Right lung (tissue), 2 donors: ENCODE measurements at regions not wholly inside any gene's neighbourhood (a gene's known extent, or its start where the extent isn't known, plus 50 kb on each side); places are given as distances from the start of the nearest gene placed in this dataset.
"Not testable (repeated sequence)": the region's sequence is repeated elsewhere in the genome, so short reads cannot be mapped to it uniquely, and the experiment has no call there.

ENCODE experiments used
- DNase-seq, 2 donors: peaks; one replicate each; pipeline ENCODE4 v3.0.0-alpha.2; 2013

DNA sequence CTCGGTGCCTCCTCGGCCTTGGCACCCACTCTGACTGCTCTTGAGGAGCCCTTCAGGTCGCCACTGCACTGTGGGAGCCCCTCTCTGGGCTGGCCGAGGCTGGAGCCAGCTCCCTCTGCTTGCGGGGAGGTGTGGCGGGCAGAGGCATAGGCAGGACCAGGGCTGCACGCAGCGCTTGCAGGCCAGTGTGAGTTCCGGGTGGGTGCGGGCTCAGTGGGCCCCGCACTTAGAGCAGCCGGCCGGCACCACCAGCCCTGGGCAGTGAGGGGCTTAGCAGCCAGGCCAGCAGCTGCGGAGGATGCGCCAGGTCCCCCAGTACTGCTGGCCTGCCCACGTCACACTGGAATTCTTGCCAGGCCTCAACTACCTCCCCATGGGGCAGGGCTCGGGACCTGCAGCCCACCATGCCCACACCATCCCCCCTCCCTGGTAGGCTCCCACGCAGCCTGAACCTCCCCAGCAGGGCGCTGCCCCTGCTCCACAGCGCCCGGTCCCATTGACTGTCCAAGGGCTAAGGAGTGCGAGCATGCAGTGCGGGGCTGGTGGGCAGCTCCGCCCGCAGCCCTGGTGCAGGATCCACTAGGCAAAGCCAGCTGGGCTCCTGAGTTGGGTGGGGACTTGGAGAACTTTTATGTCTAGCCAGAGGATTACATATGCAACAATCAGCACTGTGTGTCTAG is 602.9 kb upstream of the ST8SIA4 start:
- DNase-seq, result no peak

DNA sequence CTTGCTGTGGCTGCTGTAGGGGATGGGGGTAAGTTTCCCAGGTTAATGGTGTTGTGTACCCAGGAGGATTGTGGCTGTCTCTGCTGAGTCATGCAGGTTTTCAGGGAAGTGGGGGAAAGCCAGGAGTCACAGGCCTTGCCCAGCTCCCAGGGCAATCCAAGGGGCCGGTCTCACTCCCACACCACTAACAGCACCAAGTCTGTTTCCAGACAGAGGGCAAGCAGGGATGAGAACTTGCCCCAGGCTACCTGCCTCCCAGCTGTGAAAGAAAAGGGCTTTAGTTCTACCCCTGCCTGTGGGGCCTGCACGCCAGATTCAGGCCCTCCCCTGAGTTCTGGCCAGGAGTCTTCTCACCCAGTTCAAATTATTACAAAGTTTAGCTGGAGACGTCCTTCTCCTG is 579.8 kb upstream of the ST8SIA4 start:
- DNase-seq, result no peak

DNA sequence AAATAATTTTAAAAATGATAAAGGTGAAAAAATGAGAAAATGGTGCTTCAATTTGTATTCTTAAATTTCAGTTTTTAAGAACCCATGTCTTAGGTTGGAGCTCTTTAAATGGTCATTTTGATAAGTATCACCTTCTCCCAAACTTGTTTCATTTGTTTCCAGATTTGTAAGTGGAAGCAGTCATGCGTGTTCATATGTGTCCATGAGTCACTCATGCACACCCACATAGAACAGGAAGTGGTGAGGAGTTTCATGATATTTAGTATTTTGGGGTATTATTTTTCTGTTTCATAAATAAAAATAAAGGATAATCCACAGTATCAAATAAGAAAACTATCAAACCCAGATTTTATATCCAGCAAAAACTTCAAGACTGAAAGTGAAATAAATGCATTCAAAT is 570.4 kb upstream of the ST8SIA4 start:
- DNase-seq, result no peak

DNA sequence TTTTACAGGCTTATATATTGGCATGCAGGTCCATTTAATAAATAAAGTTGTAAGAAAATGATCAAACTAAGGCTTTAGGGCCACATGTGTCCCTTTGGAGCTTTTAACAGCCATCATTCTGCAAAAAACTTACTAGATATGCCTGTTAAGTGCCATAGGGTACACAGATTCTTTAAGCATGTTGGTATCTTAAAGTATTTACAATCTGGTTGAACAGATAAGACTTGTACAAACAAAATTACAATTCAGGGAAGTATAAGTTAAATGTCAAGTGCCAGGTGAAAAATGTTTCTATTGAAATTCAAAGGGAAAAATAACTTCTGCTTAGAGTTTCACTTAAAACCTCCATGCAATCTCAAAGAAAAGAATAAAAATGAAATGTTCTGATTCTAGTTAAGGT is 558.4 kb upstream of the ST8SIA4 start:
- no peak for DNase-seq

DNA sequence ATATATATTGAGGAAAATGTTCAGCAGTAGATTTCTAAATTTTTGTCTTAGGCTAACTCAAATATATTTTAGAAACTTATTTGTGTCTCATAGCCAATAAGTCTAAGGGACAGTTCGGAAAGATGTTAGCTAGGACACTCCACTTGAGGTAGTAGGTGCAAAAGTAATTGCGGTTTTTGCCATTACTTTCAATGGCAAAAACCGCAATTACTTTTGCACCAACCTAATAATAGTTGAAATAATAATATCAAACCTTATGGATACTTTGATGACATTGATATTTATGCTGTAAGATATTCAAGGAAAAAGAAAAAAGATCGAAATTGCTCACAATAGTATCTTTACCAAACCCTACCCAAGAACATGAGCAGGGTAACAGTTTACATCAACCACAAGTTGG is 555.5 kb upstream of the ST8SIA4 start:
- no peak for DNase-seq

DNA sequence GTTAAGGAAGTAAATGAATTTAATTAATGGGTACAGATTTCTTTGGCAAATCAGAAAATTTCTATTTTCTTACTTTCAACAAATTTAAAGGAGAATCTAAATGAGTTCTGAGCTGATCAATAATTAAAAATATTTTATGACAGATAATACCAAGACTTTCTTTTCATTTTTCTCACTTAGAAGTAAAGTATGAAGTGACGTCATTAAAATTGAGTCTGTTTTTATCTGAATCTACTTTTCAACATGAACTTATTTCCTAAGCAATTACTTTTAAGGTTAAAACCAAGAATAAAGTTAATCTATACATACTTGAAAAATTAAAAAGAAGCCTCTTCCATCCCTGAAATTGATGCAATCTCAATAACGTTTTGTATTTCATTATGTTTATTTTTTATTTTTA is 552.8 kb upstream of the ST8SIA4 start:
- DNase-seq, result no peak

DNA sequence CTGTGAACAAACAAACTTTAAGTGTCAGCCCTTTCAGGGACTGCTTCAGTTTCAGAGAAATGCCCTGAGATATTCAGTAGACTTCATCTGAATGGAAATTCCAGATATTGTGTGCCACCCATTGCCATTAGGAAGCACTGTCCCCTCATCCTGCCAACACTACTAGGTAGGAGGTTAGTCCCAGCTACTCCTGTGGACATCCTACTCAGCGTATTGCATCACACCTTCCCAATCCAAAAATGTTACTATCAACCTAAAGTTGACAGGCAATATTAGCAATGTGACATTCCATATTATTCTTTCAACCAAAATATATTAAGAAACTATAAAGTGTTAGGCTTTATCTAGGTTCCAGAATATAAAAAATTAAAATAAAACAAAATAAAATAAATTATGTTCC is 552.0 kb upstream of the ST8SIA4 start:
- DNase-seq, result no peak

DNA sequence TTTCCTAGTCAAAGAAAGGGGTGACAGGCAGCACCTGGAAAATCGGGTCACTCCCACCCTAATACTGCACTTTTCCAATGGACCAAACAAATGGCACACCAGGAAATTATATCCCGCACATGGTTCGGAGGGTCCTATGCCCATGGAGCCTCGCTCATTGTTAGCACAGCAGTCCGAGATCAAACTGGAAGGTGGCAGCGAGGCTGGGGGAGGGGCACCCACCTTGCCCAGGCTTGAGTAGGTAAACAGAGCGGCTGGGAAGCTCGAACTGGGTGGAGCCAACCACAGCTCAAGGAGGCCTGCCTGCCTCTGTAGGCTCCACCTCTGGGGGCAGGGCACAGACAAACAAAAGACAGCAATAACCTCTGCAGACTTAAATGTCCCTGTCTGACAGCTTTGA is 539.2 kb upstream of the ST8SIA4 start:
- not testable (repeated sequence) for DNase-seq

DNA sequence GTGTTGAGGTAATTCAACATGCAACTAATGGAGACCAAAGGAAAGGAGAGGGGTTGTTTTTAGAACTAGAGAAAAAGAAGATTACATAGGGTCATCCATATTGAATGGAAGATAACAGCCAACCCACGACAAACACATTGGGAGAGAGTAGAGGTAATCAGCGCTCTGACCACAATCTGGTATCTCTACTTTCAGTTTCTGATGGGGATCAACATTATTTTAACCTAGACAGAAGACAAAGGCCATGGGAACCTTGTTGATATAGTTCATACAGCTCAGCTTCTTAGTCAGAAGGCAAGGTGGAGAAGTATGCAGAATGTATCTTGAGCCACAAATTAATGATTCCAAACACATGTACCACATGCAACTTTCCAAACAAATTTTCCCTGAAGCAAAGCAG is 537.1 kb upstream of the ST8SIA4 start:
- DNase-seq, result no peak

DNA sequence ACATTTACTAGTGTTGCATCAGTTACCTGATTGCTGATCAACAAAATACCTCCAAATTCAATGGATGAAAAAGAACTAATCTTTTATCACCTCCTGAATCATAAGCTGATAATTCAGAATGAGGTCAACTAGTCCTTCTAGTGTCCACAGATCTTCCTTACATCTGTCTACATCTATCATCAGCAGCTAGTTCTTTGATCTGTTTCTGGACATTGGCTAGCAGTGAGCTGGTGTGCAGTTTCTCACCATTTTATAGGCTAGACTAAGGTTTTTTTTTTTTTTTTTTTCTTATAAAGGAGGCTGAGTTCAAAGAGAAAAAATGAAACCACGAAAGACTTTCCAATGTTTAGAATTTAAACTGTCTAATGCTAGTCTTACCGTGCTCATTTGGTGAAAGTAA is 534.3 kb upstream of the ST8SIA4 start:
- DNase-seq, result no peak

DNA sequence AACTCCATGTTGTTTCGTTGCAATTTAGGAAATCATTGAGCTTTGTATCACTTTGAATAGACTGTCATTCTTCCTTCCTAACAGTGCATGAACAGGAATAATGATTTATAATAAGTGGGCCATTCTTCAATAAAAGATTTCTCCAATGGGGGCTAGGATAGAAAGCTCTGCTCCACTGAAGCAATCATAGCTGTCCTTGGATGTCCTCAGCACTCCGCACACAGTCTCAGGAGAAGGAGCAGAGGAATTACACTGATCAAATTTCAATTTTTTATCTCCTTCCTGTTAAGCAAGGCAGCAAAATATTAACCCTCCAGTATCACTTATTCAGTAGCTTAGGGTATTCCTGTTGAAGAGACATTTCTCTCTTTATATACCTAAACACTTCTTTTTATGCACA is 532.7 kb upstream of the ST8SIA4 start:
- no peak for DNase-seq

DNA sequence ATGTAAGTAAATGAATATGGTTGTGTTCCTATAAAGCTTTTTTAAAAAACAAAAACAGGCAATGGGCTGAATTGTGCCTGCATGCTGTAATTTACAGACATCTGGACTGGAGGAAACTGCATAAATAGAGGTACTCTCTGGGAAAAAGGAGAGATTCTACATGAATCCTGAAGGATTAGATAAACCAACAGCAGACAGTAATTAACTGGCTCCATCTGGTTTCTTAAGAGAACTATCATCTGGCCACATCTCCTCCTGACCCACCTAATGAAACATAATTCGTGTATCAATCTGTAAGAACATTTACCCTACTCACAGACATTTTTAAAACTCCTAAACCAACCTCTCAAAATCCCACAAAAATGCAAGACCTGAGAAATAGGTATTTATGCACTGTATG is 528.1 kb upstream of the ST8SIA4 start:
- no peak for DNase-seq

DNA sequence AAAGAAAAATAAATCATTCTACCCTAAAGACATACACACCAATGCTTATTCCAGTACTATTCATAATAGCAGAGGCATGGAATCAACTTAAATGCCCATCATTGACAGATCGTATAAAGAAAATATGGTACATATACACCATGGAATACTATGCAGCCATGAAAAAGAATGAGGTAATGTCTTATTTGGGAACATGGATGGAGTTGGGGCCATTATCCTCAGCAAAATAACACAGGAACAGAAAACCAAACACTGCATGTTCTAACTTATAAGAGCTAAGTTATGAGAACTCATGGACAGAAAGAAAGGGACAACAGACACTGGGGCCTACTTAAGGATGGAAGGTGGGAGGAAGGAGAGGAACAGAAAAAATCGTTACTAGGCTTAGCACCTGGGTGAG is 527.5 kb upstream of the ST8SIA4 start:
- DNase-seq, result no peak

DNA sequence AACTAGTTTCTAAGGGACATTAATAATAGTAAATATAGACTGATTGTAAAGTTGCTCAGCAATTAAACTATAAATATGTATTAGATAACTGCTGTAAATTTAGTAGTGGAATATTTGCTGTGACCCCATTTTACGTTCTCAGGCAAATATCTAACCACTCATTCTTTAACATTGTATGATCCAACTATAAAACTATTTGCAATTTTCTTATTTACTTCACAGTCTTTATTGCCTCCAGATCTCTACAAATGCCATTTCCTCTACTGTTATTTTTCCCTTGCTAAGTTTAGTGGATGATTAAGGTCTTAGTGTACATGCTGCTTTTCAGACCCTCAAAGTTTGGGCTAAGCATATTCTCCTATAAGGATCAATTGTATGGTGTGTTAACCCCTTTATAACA is 526.2 kb upstream of the ST8SIA4 start:
- DNase-seq, result no peak

DNA sequence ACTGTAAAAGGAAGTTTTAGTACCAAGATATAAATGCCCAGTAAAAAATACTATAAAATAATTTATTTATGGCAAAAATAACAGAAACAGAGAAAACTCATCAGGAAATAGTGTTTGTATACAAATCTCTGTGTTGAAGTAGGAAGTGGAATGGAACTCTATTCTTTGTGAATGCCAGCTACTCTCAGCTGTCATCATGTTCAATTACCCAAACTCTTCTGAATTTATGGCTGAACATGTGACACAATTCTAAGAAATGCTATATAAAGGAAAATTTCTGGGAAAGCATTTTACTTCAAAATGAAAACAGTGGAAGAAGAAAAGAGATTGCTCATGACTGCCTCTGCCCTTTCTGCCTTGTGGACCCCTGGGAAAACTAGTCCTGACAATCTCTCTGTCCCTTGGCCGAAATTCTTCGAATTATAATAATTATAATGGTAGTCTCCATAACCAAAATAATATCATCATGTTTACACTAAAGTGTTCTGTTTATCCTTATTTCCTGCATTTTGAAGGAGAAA is 522.3 kb upstream of the ST8SIA4 start:
- DNase-seq, result no peak

DNA sequence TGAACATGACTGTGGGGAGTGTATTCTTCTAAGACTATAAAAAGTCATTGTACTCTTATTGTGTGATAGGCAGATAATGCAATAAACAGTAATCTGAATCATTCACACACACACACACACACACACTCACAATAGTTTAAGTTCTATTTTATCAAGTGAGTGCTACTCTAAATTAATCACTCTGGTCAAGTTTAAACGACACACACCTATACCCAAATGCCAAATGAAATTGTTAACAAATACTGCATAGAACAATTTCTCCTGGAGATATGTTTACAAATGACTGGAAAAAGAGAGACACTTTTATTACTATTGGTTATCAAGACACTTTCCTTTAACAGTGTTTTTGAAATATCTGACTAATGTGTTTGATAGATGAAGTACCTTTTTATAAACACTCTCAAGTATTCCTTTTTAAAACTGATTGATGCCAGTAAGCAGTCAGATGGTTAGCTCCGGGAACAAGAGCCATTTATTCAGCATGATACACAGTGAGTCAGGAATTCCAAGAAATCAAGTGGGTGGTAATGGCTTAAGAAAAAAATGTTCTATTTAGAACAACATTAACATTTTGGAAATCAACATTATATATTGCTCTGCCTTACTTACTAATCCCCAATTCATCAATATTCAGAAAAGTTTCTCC is 521.6 kb upstream of the ST8SIA4 start:
- no peak for DNase-seq

DNA sequence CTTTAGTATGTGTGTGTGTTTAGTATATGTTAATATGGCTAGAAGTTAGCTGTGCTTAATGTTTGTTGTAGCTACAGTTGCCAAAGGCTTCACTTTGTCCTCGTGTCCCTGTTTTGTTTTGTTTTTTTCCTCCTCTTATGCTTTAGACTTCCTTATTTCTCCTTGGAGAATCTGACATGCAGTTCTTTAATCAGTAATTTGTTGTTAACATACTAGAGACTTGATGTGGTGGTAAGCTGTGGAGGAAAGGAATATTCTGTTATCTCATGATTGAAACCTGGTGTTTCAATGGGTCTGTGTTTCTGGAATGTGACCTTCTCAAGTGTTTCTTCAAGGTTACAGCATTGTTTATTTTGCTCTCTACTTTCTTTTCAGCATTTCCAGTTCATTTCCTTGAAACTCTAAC is 515.6 kb upstream of the ST8SIA4 start:
- peak; percentile 61 to 64 for DNase-seq

DNA sequence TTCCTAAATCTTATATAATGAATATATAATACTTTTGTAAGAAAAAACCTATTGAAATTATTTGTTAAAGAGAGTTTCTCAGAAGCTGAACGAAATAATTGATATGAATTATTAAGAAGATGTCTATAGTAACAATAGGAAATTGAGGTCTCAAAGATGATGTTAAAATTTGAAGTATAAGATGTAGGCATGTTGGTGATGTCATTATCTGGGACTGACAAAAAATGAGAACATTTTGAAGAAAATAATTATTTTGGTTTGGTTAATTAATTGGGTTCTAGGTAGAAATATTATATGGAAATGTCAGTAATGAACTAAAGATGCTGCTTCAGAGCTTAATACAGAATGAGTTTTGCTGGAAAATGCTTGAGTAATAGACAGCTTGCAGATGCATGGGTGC is 501.4 kb upstream of the ST8SIA4 start:
- no peak for DNase-seq

DNA sequence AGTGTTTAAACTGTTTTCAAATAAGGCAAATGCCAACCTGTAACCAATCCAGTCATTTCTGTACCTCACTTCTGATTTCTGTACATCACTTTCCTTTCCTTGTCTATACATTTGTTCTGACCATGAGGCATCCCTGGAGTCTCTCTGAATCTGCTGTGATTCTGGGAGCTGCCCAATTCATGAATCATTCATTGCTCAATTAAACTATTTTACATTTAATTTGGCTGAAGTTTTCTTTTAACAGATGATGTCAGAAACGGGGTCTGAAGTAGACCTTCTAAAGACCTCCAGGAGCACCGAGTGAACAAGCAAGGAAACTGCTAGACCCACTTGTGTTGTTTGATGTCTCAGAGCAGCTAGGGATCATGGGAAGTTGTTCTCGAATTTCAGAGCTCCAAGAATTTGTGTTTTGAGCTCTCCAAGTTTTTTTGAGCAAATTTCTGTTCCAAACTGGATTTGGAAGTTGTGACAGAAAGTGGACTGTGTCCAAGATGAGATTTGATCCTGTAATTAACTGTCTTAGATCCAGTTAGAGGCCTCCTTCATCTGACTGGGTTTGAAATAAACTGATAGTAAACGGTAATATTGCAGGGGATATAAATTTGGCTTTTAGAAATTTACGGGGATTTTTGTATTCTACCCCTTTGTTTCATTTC is 490.8 kb upstream of the ST8SIA4 start:
- no peak for DNase-seq

DNA sequence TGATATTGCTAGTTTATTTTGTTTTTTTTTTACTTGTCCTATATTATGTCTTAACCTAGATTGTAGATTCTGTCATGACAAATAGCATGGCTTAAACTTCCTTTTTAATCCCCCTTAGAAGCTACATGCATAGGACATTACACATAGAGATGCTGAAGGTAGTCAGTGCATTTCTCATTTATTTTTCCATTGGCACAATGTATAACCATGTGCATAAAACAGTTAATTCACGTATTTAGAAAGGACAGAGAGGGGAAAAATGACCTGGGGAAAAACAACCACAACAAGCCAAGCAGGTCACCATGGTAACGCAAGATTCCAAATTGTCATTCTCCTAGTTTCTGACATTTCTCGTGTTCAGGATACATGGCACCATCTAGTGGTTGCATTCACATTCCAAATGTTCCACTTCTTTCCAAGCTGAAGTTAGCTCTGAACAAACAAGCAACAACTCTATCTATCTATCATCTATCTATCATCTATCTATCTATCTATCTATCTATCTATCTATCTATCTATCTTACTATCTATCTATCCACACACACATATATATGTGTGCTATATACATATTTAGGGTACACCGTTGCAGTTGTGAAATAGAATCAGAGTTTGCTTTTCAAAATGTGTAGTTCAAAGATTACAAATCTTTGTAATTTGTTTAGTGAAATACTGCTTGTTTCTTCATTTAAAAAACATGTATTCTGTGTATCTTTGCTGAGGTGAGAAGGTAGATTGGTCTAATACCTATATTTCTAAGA is 487.2 kb upstream of the ST8SIA4 start:
- DNase-seq, result peak; percentile 21 to 56

DNA sequence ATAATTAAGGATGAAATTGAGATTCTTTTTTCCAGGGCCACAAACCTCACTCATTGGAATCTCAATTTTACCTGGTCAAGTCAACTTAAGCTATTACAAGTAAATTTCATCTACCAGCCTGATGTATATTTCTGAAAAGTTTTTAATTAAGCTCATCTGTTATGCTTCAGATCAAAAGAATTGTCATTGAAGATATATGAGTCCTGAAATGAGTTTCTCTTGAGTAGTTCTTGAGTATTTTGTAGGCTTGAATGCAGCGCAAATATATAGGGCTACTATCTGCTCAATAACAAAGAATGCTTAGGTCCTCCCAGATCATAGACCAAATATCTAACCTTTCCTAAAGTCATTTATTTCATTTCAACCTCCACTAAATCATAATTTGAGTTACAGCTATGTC is 482.2 kb upstream of the ST8SIA4 start:
- DNase-seq, result no peak

DNA sequence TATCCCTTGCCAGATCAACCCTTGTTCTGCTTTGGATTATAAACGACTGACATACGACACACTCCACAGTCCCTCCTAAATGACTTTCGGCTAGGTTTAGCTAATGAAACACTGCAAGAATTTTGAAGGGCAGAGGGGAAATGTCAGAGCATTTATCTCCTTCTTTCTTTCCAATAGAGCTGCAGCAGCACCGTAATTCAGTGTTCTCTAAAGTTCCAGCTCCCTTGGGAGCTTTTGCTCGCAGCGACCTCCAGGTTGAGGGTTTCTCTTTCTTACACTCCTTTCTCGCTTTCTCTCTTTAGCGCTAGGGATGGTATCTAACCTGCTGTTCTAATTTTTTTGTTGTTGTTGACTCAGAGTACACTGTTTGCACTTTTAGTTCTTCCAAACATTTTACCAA is 467.1 kb upstream of the ST8SIA4 start:
- no peak for DNase-seq

DNA sequence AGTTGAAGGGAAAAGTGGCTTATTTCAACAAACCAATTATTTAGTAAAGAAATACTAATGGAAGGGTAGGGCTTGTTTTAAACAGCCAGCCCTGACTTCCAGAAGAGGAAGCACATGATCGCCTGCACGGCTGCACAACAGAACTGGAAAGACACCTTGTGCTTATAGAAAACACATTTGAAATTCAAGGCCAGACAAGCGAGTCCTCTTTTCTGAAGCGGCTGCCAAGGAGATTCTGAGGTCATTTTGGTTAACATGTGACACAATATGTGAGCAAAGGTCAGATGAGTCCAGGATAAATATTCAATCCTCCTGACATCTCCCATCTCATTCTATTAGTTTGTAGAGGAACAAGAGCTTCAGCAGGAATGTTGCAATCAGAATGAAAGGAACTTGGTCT is 461.4 kb upstream of the ST8SIA4 start:
- no peak for DNase-seq
